NCI-H510A (cell line): ENCODE measurements at regions not wholly inside any gene's neighbourhood (a gene's known extent, or its start where the extent isn't known, plus 50 kb on each side); places are given as distances from the start of the nearest gene placed in this dataset.

Source experiments
- DNase-seq: peaks from one replicate; lab custom pipeline; 2025; lab: John Stamatoyannopoulos, UW

DNA sequence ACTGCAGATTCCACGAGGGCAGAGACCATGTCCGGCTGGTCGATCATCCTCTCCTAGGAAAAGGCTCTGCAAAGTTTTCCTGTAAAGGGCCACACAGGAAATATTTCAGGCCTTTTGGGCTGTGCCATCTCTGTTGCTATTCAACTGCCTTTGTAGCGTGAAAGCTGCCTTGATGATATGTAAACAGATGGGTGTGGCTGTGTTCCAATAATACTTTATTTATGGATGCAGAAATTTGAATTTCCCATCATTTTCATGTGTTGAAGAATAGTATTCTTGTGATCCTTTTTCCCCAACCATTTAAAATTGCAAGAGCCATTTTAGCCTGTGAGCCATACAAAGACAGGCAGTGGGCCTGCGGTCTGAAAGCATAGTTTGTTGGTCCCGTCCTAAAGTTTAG, 950.7 kb upstream of the RBFOX1 start:
- DNase-seq, result no peak

DNA sequence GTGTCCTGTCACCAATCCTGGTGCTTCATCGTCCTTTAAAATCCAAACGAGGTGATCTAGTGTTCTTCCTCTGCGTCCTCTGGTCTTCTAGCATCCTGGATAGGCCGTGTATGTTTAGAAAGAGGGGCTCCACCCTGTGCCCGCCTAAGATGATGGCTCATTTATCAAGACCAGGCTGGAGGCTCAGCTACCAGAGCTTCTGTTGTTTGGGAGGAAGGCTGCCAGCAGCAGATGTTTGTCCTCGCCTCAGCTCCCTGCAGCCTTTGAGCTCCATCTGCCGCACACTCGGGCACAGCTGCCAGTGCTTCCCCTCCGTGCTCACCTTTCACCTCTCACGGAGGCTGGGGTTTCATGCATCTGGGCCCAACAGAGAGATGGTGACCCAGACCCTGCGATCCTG, 954.7 kb upstream of the RBFOX1 start:
- DNase-seq, result no peak

DNA sequence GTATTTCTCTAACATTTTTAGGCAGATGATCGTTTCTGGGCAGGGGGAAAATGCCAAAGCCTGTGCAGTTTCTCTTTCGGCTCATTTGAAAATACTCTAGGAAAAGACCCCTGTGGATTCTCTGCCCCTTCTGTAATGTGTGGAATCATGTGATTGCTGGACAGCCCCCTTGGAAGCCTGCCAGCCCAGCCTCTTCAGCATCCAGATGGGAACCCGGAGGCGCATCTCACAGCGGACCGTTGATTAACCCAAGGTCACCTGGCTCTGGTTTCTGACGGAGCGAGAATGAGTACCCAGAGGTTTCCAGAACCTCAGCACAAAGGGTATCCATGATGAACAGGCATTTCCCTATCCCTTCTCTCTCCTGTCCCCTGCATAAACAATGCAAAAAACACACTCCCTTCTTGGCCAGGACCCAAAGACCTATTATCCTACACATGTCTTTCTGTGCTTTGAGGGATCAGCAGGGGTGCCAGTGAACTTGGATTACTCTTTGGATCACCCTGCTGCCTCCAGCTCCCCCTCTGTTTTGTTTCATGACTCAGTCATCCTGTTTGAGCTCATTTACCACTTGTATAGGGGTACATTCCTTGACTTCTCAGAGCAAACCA, 957.1 kb upstream of the RBFOX1 start:
- no peak for DNase-seq

GRCh38 chr16:6374821-6375220, 957.8 kb upstream of the RBFOX1 start:
- DNase-seq, result no peak

DNA sequence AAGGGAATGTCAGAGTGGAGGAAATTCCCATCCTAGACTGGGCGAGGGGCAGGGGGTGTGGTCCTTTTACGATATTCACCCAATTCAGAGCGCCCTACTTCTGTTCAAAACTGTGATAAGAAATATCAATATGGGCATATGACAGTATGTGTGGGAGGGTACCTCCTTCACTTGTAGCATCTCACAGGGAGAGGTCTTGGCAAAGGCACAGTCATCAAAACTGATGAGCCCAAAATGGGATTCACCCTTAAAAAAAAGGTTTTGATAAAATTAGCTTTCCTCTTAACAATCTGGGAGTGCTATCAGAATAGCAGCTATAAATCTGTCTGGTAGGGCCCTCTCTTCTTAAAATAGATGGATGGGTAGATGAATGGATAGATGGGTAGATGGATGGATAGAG, 967.8 kb upstream of the RBFOX1 start:
- DNase-seq, result no peak

- DNase-seq, result no peak
Measured at GRCh38 chr16:6363896-6364607, 968.6 kb upstream of the RBFOX1 start.

DNA sequence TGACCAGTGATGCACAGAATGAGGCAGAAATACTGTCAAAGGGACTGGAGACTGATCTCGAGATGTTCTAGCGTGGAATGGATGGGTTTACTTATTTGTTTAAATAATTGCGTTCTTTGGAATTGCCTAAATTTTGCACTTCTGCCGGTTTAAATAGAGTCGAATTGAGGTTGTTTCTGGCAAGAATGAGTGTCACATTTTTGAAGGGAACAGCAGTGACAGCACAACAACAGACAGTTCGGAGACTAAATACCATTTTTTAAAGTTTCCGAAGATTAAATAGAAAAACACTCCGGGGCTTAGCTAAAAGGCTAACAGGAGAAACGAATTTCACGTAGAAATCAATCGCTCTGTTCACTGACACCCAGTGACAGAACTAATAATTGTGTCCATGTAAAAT, 969.2 kb upstream of the RBFOX1 start:
- no peak for DNase-seq

DNA sequence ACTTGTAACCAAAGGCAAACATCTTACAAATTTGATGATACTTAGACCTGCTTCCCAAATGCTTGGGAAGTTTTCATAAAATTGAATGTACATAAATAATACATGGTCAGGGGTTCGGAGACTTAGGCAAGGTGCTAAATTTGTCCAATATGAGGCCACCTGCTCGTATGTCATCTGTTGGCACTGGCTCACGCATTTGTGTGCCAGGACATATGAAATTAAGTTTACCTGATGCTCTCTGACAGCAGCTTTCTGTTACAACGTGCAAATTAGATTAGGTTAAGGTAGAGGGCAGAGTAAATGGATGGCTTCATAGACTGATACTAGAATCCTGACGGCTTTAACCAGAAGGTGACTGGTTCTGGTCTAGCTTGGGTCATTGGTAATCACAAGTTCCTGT, 970.3 kb upstream of the RBFOX1 start:
- no peak for DNase-seq

DNA sequence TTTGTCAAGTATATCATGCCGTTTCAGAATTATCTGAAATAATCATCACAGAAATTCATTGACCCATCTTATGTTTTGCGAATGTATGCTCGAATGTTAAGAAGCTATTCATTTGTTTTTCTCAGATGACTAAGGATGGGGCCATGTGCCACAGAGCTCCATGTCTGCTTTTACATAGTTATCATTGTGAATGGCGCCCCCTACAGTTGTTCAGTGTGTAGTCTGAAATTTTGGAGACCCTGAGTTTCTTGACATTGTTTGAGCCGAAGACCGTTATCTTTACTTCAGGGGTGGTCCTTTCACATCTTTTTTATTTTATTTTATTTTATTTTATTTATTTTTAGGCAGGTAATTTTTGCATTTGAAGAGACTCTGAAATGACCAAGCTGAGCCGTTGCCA, 972.0 kb upstream of the RBFOX1 start:
- no peak for DNase-seq

- no peak for DNase-seq
Measured at GRCh38 chr16:6356911-6357310, 975.7 kb upstream of the RBFOX1 start.

DNA sequence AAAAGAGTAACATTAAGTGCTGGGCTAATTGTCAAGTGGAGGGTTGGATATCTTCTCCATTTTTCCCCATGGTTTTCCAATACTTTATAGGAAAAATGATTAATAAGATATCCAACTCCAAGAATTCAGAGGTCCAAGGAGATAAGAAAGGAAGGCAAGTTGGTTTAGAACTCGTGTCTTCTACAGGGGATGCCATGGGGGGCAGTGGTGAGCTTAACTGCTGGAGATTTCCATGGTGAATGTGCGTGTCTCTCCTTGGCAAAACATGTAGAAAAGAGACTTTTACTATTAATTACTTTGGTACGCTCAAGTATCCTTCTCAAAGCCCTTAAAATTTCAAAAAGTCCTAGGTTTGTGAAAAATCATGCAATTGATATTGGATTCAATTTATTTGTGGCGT, 982.9 kb upstream of the RBFOX1 start:
- DNase-seq, result no peak

- no peak for DNase-seq
Measured at GRCh38 chr16:6345090-6345489, 987.6 kb upstream of the RBFOX1 start.

DNA sequence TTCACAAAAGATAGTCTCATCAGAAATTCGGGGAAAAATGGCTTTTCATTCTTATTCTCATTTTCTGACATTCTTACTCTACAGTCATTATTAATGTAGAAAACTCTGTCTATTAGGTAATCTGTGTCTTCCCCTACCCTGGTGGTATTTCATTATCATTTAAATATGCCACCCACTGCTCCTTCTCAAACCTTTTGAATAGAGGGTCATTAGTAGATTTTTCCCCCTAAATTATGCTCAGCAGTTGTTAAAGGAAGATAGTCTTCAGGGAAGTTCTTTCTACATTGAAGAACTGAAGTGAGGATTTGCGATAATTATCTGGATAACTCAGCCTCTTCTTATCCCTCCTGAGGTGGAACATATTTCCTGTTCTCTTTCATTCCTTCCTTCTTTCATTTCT, 989.5 kb upstream of the RBFOX1 start:
- no peak for DNase-seq

DNA sequence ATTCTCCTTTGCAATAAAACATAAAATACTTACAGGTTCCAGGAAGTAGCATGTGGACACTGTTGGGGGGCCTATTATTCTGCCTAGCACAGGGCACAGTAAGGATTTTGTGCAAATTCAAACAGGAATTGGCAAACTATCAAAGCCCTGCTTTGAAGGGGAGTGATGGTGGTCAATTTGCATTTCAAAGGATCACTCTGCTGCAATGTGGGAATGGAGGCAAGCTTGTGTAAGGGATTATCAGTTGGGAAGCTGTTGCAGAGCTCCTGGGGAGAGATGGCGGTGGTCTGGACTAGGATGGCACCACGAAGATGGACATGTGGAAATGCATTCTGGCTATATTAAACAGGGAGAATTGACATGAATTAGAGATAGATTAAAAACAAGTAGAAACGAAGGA, 990.7 kb upstream of the RBFOX1 start:
- DNase-seq, result no peak

- DNase-seq, result no peak
Measured at GRCh38 chr16:6335072-6335471, 997.6 kb upstream of the RBFOX1 start.

- DNase-seq, result no peak
Measured at GRCh38 chr16:6331770-6332169, 1000.9 kb upstream of the RBFOX1 start.

- DNase-seq, result no peak
Measured at GRCh38 chr16:6317934-6318333, 1014.7 kb upstream of the RBFOX1 start.

DNA sequence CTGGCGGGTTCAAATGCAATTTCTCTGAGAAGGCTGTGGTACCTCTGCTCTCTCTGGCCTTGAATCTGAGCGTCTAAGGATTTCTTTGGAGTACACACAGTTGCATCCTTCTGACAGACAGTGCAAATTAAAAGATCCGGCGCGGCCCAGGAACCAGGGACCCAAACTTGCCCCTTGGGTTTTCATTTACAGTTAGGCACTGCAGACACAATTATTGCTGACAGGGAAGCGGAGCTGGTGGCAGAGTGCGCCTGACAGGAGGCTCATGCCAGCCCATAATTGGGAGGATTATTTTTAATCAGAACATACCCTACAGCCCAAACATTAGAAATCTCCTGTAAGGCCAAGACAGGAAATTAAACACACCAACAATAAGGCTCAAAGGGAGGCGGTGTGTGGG, 1023.4 kb upstream of the RBFOX1 start:
- no peak for DNase-seq

DNA sequence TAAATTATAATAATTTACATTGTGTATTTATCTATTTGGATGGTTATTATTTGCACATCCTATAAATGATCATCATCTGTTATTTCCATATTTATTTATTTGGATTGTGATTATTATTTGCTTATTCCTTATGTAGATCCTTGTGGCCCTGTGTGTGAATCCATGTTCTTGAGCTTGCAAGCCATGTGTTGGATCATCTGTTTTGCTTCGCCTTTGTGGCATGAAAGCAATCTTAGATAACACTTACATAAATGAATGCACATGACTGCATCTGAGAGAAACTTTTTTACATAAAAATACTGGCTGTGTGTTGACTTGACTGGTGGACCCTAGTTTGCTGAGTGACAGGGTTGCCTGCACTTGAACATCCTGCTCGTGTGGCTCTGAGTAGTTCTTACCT, 1024.5 kb upstream of the RBFOX1 start:
- DNase-seq, result no peak

GRCh38 chr16:6300523-6300922, 1032.1 kb upstream of the RBFOX1 start:
- DNase-seq, result no peak

DNA sequence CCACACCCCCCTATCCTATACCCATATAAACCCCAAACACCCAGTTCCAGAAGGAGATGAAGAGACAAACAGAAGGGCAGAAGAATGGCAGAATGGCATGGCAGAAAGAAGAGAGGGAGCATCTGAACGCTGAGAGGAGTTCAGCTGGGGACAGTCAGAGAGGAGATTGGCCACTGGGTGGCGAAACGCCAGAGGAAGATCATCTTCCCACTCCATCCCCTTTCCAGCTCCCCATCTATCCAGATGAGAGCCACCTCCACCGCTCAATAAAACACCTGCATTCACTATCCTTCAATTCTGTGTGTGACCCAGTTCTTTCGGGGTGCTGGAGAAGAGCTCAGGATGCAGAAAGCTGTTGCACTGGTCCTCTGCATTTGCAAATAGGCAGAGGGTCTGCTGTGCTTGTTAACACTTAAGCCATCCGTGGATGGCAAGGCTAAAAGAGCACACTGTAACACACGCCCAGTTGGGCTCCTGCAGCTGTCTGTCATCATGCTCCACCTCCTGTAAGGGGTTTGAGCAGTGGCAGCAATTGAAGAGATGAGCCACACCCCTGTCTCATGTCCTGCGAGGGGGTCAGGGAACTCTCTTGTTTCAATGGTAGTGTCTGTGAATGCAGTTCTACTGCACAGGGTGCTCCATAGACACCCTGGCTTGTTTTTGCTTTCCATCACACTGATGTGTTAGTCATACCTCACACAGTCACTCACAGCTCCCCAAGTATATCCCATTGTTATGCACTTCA, 1034.8 kb upstream of the RBFOX1 start:
- no peak for DNase-seq

DNA sequence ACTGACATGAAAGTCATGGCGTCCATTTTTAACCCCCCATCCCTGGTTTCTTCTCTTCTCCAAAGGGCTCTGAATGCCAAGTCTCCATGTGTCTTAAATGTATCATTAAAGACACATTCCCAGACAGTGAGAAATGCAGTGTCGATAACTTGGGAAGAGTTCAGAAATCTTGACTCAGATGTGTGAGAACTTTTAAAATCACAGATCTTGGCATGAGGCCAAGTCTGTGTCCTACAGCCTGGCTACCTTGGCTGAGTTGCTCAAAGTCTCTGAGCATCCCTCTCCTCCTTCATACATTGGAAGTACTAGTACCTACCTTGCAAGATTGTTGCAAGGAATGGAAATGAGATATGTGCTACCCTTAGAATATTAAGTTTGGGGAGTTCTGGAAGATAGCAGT, 1046.5 kb upstream of the RBFOX1 start:
- no peak for DNase-seq

DNA sequence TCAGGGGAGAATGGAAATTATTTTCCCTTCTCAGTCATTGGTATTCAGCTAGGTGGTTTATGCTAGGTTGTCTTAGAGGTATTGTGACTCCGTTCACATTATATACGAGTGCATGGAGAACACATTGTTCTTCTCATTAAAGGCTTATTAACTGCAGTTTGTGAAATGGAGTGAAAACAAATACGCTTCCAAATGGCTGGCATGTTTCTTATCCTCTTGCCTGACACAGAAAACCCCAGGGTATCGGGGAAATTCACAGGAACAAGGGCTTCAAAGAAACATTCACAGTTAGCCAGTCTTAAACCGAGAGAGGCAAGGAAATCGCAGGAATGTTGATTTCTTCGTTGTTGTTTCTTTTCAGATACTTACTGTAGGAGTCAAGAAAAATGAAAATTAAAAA, 1047.9 kb upstream of the RBFOX1 start:
- DNase-seq, result no peak

GRCh38 chr16:6281994-6282393, 1050.7 kb upstream of the RBFOX1 start:
- no peak for DNase-seq
